HuH-7 (cell line): ENCODE measurements at regions not wholly inside any gene's neighbourhood (a gene's known extent, or its start where the extent isn't known, plus 50 kb on each side); places are given as distances from the start of the nearest gene placed in this dataset.

ENCODE experiments used
- DNase-seq: peaks from one replicate; pipeline ENCODE4 v3.0.0; 2011; ENCODE audit warnings: low spot score

DNA sequence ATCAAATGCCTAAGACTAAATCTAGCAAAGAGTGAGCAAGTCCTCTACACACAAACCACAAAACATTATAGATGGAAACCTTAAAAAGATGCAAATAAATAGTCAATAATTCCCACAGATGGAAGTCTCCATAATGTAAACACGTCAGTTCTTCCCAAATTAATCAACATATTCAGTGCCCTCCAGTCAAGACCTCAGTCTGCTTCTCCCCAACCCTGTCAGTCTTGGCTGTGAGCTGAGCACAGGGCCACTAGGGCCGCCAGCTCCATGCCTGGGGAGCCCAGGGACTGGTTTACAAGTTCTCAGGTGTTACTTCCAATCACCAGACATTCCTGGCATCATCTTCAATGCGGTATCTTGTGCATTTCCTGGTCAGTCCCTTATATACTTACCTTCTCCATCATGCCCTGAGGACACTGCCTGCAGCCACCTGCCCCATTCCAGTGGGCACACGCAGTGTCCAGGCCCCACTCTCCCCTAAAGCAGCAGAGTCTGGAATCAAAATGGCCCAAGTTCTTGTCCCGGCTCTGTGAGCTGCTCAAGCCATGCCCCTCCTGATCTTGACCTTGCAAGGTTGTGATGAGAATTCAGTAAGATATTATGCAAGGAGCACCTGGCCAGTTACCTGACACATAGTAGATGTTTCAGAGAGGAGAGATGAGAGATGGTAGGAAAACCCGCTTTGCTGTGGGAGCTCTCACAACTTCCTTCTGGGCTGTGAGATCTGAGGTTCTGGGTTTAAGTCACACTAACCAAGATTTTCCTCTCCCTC lies 207.9 kb upstream of the RAB6C start:
- DNase-seq = no peak

DNA sequence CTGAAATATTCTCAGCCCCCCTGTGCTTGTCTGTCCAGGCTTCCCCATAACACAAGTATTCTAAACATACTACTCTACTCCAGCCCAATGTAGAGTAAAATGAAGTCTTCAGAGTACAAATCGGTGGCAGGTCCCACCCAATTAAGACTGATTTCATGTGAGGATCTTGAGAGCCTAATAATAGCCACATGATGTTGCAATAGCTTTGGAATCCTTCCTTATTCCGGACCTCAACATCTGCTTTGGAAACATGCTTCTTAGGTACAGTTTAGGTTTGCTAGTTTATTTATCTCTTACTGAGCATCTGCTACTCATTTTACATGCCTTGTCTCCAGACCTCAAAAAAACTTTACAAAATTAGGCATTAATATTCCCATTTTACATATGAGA lies 207.3 kb upstream of the RAB6C start:
- DNase-seq = no peak

DNA sequence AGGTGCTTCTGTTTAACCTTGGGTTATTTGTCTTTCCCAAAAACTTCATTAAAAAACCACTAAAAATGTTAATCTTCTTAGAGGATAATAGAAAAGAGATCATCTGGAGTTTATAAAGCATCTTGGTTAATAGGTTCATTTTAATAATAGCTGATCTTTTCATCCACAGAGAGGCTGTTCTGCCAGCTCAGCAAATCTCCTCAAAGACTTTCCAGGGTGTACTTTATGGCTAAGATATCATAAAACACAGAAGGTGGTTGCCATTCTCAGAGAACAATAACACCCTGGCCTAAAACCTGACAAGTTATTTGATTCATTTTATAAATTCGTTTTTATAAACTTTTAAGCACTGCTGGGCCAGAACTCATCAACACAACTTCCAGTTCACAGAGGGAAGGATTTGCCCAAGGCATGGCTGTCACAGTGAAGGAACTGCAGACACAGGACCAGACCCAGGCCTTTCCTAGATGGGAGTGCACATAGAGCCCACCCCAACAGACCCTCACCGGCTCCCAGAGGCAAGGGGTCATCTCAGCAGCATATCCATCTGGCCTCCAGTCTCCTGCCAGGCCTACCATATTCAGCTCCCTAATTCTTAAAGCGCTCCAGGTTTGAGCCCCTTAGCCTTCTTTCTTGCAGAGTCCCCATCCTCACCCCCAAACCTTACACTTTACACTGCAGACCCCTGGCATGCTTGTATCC lies 203.4 kb upstream of the RAB6C start:
- no peak for DNase-seq

DNA sequence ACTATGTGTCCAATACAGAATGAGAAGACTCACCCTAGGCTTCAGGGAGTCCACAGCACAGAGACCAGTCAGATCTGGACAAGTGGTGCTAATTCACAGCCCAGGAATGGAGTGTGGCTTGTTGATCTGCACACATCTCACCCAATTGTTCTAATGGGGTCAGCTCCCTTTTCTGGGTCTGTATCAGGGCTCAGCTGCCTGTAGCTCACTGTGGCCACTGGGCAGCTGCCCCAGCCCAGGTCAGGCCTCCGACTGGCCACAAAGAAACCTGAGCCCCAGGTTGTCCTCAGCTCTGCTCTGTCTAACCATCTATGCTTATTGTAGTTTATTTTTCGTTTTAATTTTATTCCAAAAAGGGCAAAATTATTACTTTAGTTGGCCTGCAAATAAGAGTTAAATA lies 202.3 kb upstream of the RAB6C start:
- no peak for DNase-seq

DNA sequence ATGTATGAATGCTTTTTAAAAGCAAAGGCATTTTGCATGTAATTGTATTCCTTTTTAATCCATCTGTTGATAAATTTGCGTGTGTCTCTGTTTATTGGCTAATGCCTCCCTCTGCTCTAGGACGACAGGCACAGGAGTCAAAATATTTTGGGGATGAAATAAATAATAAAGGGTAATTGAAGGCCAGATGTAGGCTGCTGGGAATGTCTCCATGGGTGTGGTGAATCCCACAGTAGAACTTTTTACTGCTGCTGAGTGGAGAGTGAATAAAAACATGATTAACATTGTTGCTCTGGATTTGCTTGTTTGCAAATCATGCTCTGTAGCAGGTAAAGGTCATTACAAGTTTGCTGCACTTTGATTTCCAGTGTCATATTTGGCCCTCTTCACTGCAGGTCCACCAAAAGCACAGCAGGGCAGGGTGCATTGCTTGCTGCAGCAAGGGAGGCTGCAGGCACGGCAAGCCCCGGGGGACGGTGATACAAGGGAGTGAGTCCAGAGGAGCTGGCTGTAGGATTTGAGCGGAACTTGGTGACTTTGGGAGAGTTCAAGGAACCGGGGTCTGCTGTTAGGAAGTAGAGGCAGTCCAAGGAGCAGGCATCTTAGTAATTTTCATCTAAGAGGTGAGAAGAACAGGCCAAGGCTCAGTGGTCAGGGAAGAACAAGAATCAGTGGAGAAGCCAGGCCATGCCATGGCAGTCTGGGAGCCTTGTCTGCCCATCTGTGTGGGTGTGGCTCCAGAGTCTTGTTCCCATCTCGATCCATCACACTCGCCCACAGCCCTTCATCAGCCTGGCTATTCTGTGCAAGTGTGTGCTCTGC lies 201.5 kb upstream of the RAB6C start:
- no peak for DNase-seq

DNA sequence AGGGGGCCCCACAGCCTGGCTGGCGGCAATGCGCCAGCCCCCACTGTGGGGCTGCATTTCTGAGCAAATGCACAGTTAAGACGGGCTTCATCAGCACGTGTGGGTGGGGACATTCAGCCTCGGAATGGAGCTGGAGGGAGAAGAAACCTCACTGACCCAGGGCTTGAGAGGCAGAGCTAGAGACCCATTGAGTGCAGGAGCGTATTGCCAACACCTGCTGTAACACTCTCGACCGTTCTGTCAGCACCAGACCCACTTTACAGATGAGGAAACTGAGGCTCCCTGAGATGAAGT lies 200.9 kb upstream of the RAB6C start:
- DNase-seq = no peak

DNA sequence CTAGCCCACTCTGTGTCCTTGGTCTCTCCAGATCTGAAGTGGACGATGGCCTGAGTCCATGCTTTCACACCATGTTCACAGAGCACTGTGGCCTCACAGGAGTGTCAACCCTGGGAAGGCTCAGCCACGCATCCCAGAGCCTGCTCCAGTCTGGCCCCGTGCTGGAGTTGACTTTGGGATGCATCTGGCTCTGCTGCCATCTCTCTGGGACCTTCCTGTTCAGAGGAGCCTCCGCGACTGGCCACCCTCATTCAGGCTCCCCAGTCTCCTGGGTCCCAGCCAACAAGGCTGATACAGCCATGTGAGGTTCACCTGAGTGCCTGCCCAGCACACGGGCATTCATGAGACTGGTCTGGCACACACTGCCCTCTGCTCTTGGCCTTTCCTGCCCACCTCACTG lies 199.7 kb upstream of the RAB6C start:
- no peak for DNase-seq

DNA sequence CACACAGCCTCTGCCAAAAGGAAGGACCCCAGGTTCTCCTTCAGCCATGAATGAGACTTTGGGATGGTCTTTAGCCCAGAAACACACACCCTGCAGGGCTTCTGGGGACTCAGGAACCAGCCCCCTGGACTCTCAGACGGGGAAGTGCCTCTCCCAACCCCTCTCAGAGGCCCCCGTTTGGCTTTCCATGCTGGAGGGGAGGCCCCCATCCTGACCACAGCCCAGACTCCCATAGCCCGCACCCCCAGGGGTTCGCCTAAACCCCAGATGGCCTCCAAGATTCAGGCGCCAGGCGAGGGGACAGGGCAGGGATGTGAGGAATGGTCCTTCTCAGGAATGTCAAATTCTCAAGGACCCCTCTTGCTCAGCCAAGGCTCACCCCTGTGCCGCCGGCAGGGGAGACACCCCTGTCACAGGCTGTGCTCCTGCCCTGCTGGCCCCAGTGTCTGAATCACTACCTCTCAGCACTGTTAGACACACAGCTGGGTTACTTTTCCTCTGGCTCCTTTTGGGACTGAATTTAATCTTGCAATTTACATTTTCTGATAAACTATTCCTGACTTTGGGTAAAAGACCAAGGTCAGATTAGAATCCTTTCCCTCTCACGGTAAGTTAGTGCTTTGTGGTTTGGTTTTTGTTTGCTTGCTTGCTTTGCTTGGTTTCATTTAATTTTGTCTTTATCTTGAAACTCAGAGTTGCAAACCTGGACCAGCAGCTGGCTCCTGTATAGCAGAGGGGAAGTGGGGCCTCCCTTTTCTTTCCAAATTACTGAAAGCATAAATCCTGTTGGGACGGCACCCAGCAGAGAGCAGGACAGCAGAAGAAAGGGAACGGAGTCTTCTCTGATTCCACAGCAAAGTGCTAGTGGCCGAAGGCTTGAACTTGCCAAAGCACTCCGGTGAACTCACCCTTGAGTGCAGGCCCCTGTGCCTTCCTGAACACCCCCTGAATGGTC lies 198.9 kb upstream of the RAB6C start:
- DNase-seq = no peak

DNA sequence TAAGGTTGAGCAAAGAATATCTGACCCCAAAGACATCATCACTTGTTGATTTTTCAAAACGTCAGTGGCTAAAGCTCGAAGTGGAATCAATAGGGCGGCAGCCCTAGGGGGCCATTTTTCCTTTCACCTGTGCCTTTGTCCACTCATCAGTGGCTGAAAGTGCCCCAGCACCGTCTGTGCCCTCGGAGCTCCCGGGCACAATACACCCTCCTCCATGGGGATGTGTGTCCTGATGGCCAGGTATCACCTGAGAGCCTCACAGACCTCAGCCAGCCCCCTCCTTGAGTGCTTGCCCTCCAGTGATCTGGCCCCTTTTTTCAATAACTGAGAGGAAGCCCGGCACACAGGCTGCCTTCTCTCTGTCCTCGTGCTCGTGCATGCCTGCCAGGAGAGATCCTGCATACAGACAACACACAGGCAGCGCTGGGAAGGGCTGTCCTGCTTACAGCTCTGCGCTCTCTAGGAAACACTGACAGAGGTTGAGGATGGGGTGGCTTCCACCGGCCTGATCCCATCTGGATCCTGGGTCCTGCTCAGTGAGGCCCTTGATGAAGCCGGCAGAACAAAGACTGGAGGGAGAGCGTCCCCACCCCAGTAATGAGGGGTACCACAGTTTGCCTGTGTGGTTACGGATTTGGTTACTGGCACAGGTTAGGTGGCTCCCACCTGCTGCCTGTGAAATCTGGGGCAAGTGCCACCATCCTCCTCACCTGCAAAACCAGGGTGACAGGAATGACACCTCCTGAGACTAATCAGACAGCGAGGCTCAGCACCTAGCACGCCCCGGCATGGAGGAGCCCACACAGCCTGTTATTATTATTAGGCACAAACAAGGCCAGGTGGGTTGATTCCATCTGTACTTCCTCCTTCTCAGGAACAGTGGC lies 197.5 kb upstream of the RAB6C start:
- no peak for DNase-seq

DNA sequence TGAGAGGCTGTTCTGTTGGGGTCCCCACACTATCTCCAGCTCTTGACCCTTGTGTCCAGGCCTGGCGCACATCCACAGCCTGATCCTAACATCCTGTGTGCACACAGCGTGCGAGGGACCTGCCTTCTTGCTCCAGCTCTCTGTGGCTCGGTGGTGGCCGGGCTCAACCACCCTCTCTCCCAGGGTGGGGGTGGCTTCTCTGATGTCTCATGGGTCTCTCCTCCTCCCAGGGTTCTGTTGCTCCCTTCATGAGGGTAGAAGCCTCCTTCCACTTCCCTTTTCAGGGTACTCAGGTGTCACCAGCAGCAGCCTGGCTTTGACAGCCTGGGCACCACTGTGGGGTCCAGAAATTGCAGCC lies 196.9 kb upstream of the RAB6C start:
- DNase-seq = no peak

DNA sequence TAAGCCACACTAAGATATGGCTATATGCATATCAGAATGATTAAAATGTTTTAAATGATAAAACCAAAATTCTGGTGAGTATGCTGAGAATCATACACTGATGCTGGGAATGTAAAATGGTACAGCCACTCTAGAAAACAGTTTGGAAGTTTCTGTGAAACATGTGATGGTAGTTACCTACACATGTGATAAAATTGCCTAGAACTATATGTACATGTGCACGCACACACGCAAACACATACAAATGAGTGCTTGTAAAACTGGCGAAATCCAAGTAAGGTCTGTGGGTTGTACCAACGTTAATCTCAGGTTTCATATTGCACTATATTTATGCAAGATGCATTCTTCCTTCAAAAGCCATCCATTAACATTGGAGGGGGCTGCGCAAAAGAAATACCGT lies 195.0 kb upstream of the RAB6C start:
- DNase-seq = no peak

DNA sequence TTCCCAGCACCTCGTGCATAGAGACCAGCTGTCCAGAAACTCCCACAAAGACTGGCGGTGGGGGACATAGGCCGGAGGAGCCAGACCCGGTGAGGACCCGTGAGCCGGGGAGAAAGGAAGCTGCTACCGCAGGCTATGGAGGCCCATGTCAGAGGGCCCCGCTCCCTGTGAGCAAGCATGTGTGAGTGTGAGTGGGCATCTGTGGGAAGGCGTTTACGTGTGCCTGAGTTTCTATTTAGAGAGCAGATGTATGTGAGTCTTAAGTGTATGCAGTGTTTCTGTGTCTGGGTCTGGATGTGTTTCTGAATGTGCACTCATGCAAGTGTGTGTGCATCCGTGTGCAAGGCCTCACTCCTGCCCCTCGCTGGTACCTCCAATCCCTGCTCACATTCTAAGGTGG lies 187.8 kb upstream of the RAB6C start:
- DNase-seq = no peak

DNA sequence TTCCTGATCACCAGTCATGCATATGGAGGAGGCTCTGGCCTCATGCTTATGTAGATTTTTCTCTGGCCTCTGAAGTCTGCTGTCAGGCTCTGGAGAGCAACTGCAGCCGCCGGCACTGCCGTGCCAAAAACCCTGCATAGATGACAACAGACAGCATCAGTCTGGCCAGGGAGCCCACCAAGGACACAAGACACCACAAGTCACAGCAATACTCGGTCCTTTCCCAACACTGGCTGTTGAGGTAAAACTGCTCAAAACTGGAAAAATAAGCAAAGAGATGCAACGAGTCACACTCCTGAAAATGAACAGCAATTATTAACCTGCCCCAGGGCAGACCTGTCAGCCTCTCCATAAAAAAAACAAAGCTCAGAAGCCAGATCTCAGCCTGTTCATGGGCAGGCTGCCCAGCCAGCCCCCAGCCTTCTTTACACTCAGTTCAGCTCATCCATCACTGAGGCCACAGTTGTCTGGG lies 186.0 kb upstream of the RAB6C start:
- no peak for DNase-seq

DNA sequence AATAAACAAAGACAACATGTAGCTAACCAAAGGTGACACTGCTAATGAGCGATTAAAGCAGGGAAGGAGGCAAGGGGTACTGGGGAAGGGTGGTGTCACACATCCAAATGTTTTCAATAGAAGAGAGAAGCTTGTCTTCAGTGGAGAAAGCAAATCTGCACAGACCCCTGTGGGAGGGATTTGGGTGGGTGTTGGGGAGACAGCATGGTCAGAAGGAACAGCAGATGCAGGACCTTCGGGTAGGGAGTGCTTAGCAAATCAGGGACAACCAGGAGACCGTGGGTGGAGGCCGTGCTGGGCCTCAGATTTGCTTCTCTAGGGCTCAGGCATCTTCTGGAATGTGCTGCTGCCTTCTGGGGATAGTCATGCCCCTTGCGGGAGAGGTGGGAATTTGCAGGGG lies 185.3 kb upstream of the RAB6C start:
- DNase-seq = no peak

DNA sequence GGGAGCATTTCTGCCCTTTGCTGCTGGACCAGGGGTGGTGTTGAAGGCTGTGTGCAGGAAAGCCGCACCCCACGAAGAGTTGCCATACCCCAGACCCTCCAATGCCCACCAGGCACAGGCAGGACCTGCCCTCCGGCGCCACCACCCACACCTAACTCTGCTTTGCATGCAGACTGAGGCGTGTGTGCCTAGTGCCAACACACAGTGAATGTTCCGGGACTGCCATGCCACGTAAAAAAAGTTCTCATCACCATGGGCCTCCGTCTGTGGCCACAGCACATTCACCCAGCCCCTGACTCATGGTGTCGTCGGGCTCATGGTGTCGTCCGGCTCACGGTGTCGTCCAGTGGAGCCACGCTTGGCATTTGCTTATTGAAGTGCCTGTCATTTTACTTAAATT lies 184.9 kb upstream of the RAB6C start:
- no peak for DNase-seq

DNA sequence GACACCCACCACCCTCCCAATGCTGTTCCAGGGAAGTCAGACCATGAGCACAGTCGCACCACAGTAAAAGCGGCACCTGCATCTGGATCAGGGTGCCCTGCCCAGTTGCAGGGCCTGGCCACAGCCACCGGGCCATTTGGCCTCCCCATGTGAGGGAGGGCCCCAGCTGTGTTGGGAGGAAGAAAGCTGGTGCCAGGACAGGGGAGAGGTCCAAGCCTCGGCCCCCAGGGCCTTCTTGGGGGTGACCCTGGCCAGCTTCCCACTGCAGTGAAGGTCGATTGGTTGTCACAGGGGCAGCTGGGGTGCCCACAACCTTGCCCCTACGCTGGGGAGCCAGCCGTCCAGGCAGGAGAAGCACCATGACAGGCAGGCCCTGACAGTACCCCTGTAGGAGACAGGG lies 183.2 kb upstream of the RAB6C start:
- no peak for DNase-seq

DNA sequence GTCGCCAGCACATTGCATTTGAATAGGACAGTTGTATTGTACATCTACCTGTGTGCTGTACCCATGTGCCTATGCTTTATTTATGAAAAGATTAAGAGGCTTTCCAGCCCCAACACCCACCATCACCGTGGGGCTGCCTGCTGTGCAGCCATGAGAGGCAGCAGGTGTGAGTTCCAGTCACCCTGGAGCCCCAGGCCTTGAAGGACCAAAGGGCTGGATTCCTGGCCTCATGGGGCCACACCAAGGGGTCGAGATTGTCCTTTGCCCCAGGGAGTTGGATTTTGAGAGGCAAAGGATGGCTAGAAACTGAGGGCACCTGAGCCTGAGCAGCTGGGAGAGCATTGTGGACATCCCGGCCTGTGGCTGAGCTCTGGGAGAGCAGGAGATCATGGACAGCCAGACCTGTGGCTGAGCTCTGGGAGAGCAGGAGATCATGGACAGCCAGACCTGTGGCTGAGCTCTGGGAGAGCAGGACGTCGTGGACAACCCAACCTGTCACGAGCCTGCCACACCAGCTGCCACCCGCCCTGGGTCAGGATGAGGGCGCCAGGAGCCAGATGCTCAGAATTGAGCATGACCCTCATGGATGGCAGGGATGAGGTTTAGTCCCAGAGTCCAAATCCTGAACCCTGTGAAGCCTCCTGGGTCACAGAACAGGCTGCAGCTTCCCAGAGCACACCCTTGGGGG lies 182.5 kb upstream of the RAB6C start:
- DNase-seq = no peak

DNA sequence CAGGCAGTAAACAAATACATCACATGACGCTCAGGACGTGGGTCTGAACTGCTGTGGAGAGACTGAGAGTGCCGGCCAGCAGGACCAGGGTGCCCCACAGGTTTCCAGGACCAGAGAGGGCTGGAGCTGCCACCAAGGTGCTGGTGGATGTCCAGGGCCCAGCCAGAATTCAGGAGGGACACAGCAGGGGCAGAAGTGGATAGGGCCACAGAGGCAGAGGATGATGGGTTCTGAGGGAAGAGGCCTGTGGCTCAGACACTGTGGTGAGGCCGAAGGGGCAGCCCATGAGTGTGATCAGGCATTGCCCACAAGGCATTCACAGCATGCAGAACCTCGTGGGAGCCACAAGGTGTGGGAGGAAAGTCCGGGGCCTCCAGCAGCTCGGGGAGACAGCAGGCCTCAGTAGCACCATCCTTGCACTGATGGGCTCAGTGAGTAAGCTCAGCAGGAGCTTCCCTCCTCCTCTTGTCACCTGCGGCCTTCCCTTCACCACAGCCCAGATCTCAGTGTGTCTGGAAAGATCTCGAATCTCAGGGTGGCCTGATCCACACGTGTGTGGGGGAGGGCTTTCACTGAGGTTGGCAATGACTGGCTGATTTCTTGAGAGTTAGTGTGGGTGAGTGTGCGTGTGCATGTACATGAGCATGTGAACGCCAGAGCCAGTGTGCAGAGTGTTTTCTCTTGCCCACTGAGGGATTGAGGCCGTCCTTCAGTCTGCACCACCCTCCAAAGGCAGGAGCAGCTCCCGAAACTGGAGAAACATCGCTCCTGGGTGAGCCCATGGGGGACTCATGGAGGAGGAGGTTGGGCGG lies 181.8 kb upstream of the RAB6C start:
- no peak for DNase-seq

DNA sequence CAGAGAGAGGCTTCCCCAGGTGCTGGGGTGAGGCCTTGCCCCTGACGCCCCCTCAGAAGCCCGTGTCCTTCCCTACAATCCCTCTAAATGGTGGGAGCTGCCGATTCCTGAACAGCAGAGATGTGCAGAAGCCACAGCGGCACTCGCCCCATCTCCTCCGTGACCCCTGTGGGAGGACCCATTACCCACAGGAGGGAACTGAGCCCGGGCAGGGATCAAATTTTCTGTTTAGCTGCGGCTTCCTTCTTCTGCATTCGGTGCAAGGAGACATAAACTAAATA lies 181.2 kb upstream of the RAB6C start:
- no peak for DNase-seq

DNA sequence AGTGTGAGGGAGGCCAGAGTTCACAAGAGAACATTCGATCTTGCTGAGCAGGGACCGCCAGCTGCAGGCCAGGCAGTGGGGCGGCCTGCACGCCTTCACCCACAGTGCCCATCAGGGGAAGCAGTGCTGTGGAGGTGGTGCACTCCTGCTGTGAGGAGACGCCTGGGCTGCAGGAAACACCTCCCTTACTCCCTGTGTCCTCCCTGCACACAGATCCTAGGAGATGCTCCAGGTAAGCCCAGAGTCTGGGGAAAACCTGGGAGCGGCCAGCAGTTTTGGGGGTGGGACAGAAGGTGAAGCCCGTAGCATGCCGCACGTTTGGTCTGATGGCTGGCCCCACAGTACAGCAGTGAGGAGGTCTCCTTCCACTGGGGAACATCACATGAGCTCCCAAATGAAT lies 180.8 kb upstream of the RAB6C start:
- no peak for DNase-seq
